GM12891 (cell line): ENCODE measurements at regions not wholly inside any gene's neighbourhood (a gene's known extent, or its start where the extent isn't known, plus 50 kb on each side); places are given as distances from the start of the nearest gene placed in this dataset.

Experiments used
- POLR2A ChIP-seq: IDR thresholded peaks from 2 replicates; pipeline ENCODE4 v1.6.1; 2011; ENCODE audit warnings: low read depth, low read length, control low read depth
- TAF1 ChIP-seq: IDR thresholded peaks from 2 replicates; pipeline ENCODE4 v1.6.1; 2011; ENCODE audit warnings: low read depth, low read length, control low read depth

DNA sequence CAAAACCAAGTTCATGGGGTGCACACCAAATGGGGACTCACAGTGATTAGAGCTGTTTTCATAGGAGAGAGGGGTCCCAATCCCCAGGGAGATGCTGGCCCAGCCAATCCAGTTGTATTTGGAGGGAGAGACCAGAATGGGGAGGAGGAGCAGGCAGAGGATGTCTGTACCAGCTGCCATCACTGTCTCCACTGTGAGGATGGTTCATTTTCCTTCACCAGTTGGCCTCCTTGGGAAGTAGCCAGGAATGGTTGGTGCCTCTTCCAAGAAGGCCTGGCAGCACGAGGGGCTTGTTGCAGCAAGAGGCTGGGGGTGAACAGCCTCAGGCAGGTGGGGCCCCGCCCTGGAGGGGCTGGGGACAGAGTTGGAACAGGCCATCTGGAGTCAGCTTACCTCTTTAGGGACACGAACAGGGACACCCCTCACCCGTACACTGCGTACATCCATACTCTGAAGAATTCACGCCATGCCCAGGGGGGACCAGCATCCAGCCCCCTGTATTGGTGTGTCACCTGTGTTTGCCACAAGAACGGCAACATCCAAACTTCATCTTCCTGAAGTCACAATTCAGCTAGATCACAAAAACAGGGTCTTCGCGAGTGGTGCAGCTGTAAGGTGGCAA is 161.7 kb upstream of the ZNF236 start:
- TF ChIP-seq POLR2A = no peak
- no peak for TF ChIP-seq TAF1
